Muscle of leg (tissue), 3 donors: ENCODE measurements at regions not wholly inside any gene's neighbourhood (a gene's known extent, or its start where the extent isn't known, plus 50 kb on each side); places are given as distances from the start of the nearest gene placed in this dataset.

Experiments
- DNase-seq: peaks from one replicate; pipeline ENCODE4 v3.0.0; 2013
- H3K27ac ChIP-seq: one replicate; pipeline ENCODE4 v1.5.1; 2013; ENCODE audit warnings: mild to moderate bottlenecking, low read length, control low read depth
- H3K27me3 ChIP-seq: one replicate; pipeline ENCODE4 v1.6.1; 2013; ENCODE audit warnings: low read length; ENCODE audit not compliant: control insufficient read depth, insufficient read depth
- H3K36me3 ChIP-seq: one replicate; pipeline ENCODE4 v1.6.1; 2013; ENCODE audit warnings: low read length; ENCODE audit not compliant: control insufficient read depth, insufficient read depth
- H3K4me1 ChIP-seq: one replicate; pipeline ENCODE4 v1.6.1; 2013; ENCODE audit warnings: low read length; ENCODE audit not compliant: control insufficient read depth, insufficient read depth
- H3K4me3 ChIP-seq: one replicate; pipeline ENCODE4 v1.5.1; 2013; ENCODE audit warnings: low read length, control low read depth
- H3K9me3 ChIP-seq: replicated peaks from 2 replicates; pipeline ENCODE4 v1.6.1; 2013; ENCODE audit warnings: low read depth, low read length; ENCODE audit not compliant: control insufficient read depth
- WGBS: methylation state at CpG from one replicate; pipeline ENCODE4 v1.1.5; 2013; ENCODE audit warnings: missing lambda C conversion rate; ENCODE audit not compliant: insufficient coverage; 5-methylcytosine and 5-hydroxymethylcytosine counted together

GRCh38 chr5:162301356-162301755, 233.8 kb downstream of the GABRG2 start:
- Histone ChIP-seq H3K4me3 (no peak overlapping the region), H3K9me3 (peaks cover 2% of the 10 kb centered on the region), H3K27me3 (no peaks in the 10 kb centered on the region), H3K27ac (no peak overlapping the region), H3K36me3 (no peaks in the 10 kb centered on the region), H3K4me1 (no peaks in the 10 kb centered on the region)
- peak; percentile 17 for DNase-seq

- Histone ChIP-seq H3K36me3 (no peaks in the 10 kb centered on the region), H3K27me3 (no peaks in the 10 kb centered on the region), H3K4me1 (peaks cover 2% of the 10 kb centered on the region), H3K9me3 (no peaks in the 10 kb centered on the region), H3K27ac (no peak overlapping the region), H3K4me3 (no peak overlapping the region)
- WGBS = no CpG with 5 or more reads among the region's 3 CpGs
- DNase-seq = peak; percentile 80
Measured at GRCh38 chr5:162323466-162323865, 255.9 kb downstream of the GABRG2 start.

- Histone ChIP-seq H3K36me3 (no peaks in the 10 kb centered on the region), H3K4me3 (no peak overlapping the region), H3K4me1 (peaks cover 2% of the 10 kb centered on the region), H3K9me3 (no peaks in the 10 kb centered on the region), H3K27ac (no peak overlapping the region), H3K27me3 (no peaks in the 10 kb centered on the region)
- WGBS = no CpG with 5 or more reads among the region's 3 CpGs
- DNase-seq = peak; percentile 4
Measured at GRCh38 chr5:162324328-162324727, 256.8 kb downstream of the GABRG2 start.

- Histone ChIP-seq H3K27ac (no peak overlapping the region), H3K9me3 (no peaks in the 10 kb centered on the region), H3K27me3 (no peaks in the 10 kb centered on the region), H3K36me3 (no peaks in the 10 kb centered on the region), H3K4me3 (no peak overlapping the region), H3K4me1 (peaks cover 2% of the 10 kb centered on the region)
- WGBS = 50% methylated on average over 2 of the region's 3 CpGs
- DNase-seq = peak; percentile 9
Measured at GRCh38 chr5:162325143-162325727, 257.7 kb downstream of the GABRG2 start.

- no peaks in the 10 kb centered on the region for H3K27me3 ChIP-seq
- no peaks in the 10 kb centered on the region for H3K36me3 ChIP-seq
- no peaks in the 10 kb centered on the region for H3K4me1 ChIP-seq
- no peak for DNase-seq
- no CpG with 5 or more reads among the region's 4 CpGs for WGBS
- H3K9me3 ChIP-seq = no peaks in the 10 kb centered on the region
- H3K4me3 ChIP-seq = no peak overlapping the region
- no peak overlapping the region for H3K27ac ChIP-seq
Measured at GRCh38 chr5:162334944-162335343, 267.4 kb downstream of the GABRG2 start.

- Histone ChIP-seq H3K36me3 (no peaks in the 10 kb centered on the region), H3K4me1 (no peaks in the 10 kb centered on the region), H3K9me3 (peaks cover 3% of the 10 kb centered on the region), H3K27ac (no peak overlapping the region), H3K4me3 (no peak overlapping the region), H3K27me3 (no peaks in the 10 kb centered on the region)
- no CpG with 5 or more reads among the region's 1 CpG for WGBS
- DNase-seq = no peak
Measured at GRCh38 chr5:162360373-162360931, 292.9 kb downstream of the GABRG2 start.

- no peaks in the 10 kb centered on the region for H3K36me3 ChIP-seq
- no peaks in the 10 kb centered on the region for H3K4me1 ChIP-seq
- H3K27me3 ChIP-seq = no peaks in the 10 kb centered on the region
- WGBS = 37% methylated on average over 2 of the region's 3 CpGs
- H3K9me3 ChIP-seq = peaks cover 8% of the 10 kb centered on the region
- no peak overlapping the region for H3K4me3 ChIP-seq
- peak; percentile 67 for DNase-seq
- no peak overlapping the region for H3K27ac ChIP-seq
Measured at GRCh38 chr5:162372256-162372655, 304.7 kb downstream of the GABRG2 start.

- Histone ChIP-seq H3K27me3 (no peaks in the 10 kb centered on the region), H3K4me3 (no peak overlapping the region), H3K36me3 (no peaks in the 10 kb centered on the region), H3K27ac (no peak overlapping the region), H3K4me1 (no peaks in the 10 kb centered on the region), H3K9me3 (no peaks in the 10 kb centered on the region)
- DNase-seq = no peak
- WGBS = no CpG with 5 or more reads among the region's 1 CpG
Measured at GRCh38 chr5:162377895-162378294, 310.3 kb downstream of the GABRG2 start.

- no CpG with 5 or more reads among the region's 3 CpGs for WGBS
Measured at GRCh38 chr5:162382839-162383238, 315.3 kb downstream of the GABRG2 start.

GRCh38 chr5:162384225-162384624, 316.7 kb downstream of the GABRG2 start:
- H3K4me3 ChIP-seq = no peak overlapping the region
- no peaks in the 10 kb centered on the region for H3K9me3 ChIP-seq
- WGBS = no CpG with 5 or more reads among the region's 2 CpGs
- no peak overlapping the region for H3K27ac ChIP-seq
- no peaks in the 10 kb centered on the region for H3K36me3 ChIP-seq
- no peaks in the 10 kb centered on the region for H3K27me3 ChIP-seq
- DNase-seq = no peak
- H3K4me1 ChIP-seq = no peaks in the 10 kb centered on the region

More at GRCh38 chr5:162382839-162383238, 315.3 kb downstream of the GABRG2 start:
- no peaks in the 10 kb centered on the region for H3K27me3 ChIP-seq
- no peaks in the 10 kb centered on the region for H3K4me1 ChIP-seq
- DNase-seq = no peak
- no peak overlapping the region for H3K27ac ChIP-seq
- no peaks in the 10 kb centered on the region for H3K9me3 ChIP-seq
- no peaks in the 10 kb centered on the region for H3K36me3 ChIP-seq
- H3K4me3 ChIP-seq = no peak overlapping the region

GRCh38 chr5:162391833-162392232, 324.3 kb downstream of the GABRG2 start:
- no peak overlapping the region for H3K4me3 ChIP-seq
- no peak overlapping the region for H3K27ac ChIP-seq
- no peaks in the 10 kb centered on the region for H3K9me3 ChIP-seq
- DNase-seq = no peak
- H3K36me3 ChIP-seq = no peaks in the 10 kb centered on the region
- no peaks in the 10 kb centered on the region for H3K4me1 ChIP-seq
- WGBS = no CpG with 5 or more reads among the region's 4 CpGs
- H3K27me3 ChIP-seq = no peaks in the 10 kb centered on the region
